GM23338 (cell line): ENCODE measurements at regions not wholly inside any gene's neighbourhood (a gene's known extent, or its start where the extent isn't known, plus 50 kb on each side); places are given as distances from the start of the nearest gene placed in this dataset.
A peak's percentile ranks its signal among the peaks of the same experiment; 100 is the strongest.

Experiments used
- ATAC-seq: fragments of 200-7000 bp; cut with Tn5 transposase; 3 replicates; pipeline ENCODE4 v1.9.1; 2020
- DNase-seq: peaks from one replicate; pipeline ENCODE4 v3.0.0-alpha.2; 2015; ENCODE audit warnings: low spot score
- H2AFZ ChIP-seq: fragments of 200-600 bp; sonication (generic); 2 replicates; pipeline ENCODE4 v1.8.0; 2016; ENCODE audit warnings: antibody characterized with exemption, mild to moderate bottlenecking, moderate library complexity
- H3F3A ChIP-seq: fragments of 200-600 bp; sonication (generic); replicated peaks from 2 replicates; pipeline ENCODE4 v1.8.0; 2017; ENCODE audit warnings: antibody characterized with exemption, mixed run types, low read depth
- H3K27ac ChIP-seq: fragments of 200-600 bp; sonication (generic); 2 replicates; pipeline ENCODE4 v1.6.1; 2016; ENCODE audit warnings: low read depth
- H3K27me3 ChIP-seq: fragments of 200-600 bp; sonication (generic); 2 replicates; pipeline ENCODE4 v1.8.0; 2016; ENCODE audit warnings: mild to moderate bottlenecking, mixed run types, moderate library complexity; ENCODE audit not compliant: insufficient read depth
- H3K36me3 ChIP-seq: fragments of 200-600 bp; sonication (generic); 2 replicates; pipeline ENCODE4 v1.8.0; 2016; ENCODE audit warnings: mild to moderate bottlenecking; ENCODE audit not compliant: insufficient read depth
- H3K4me1 ChIP-seq: fragments of 200-600 bp; sonication (generic); 2 replicates; pipeline ENCODE4 v1.8.0; 2016; ENCODE audit warnings: mild to moderate bottlenecking, moderate library complexity; ENCODE audit not compliant: insufficient read depth
- H3K4me2 ChIP-seq: fragments of 200-600 bp; sonication (generic); 2 replicates; pipeline ENCODE4 v1.7.1; 2017; ENCODE audit warnings: mixed run types
- H3K4me3 ChIP-seq: fragments of 200-600 bp; sonication (generic); 2 replicates; pipeline ENCODE4 v1.6.1; 2016; ENCODE audit warnings: mixed run types
- H3K79me2 ChIP-seq: fragments of 200-600 bp; sonication (generic); replicated peaks from 2 replicates; pipeline ENCODE4 v1.8.0; 2017; ENCODE audit warnings: mild to moderate bottlenecking; ENCODE audit not compliant: insufficient read depth
- H3K9me2 ChIP-seq: fragments of 200-600 bp; sonication (generic); 2 replicates; pipeline ENCODE4 v1.8.0; 2017; ENCODE audit not compliant: insufficient read depth
- H4K20me1 ChIP-seq: fragments of 200-600 bp; sonication (generic); replicated peaks from 2 replicates; pipeline ENCODE4 v1.8.0; 2017; ENCODE audit warnings: mild to moderate bottlenecking; ENCODE audit not compliant: insufficient read depth
- H3K27ac Mint-ChIP-seq: 2 replicates; pipeline ENCODE4 v1.8.0; 2020; ENCODE audit warnings: inconsistent platforms, mild to moderate bottlenecking, moderate library complexity, mixed read lengths
- H3K27me3 Mint-ChIP-seq: 3 replicates; pipeline ENCODE4 v1.8.0; 2022; ENCODE audit warnings: low read depth, mild to moderate bottlenecking, moderate library complexity, mixed read lengths, inconsistent platforms; ENCODE audit not compliant: insufficient read depth, poor library complexity
- H3K36me3 Mint-ChIP-seq: 3 replicates; pipeline ENCODE4 v1.8.0; 2021; ENCODE audit warnings: low read depth, mild to moderate bottlenecking, inconsistent platforms, moderate library complexity, mixed read lengths
- H3K4me1 Mint-ChIP-seq: 3 replicates; pipeline ENCODE4 v1.8.0; 2020; ENCODE audit warnings: mild to moderate bottlenecking, inconsistent platforms, mixed read lengths
- H3K4me3 Mint-ChIP-seq: 3 replicates; pipeline ENCODE4 v1.8.0; 2021; ENCODE audit warnings: moderate library complexity, mild to moderate bottlenecking, inconsistent platforms, mixed read lengths
- H3K9me3 Mint-ChIP-seq: 3 replicates; pipeline ENCODE4 v1.8.0; 2020; ENCODE audit warnings: moderate library complexity, mild to moderate bottlenecking, inconsistent platforms, mixed read lengths
- CREB1 ChIP-seq: fragments of 250-450 bp; sonication (Bioruptor Pico); IDR thresholded peaks from 2 replicates; pipeline ENCODE4 v1.5.0; 2020; ENCODE audit warnings: low read depth, mild to moderate bottlenecking, moderate library complexity
- ETS1 ChIP-seq: IDR thresholded peaks from 2 replicates; pipeline ENCODE4 v1.6.1; 2016; ENCODE audit warnings: antibody characterized with exemption
- EZH2 ChIP-seq: fragments of 200-600 bp; sonication (generic); IDR thresholded peaks from one replicate; pipeline ENCODE4 v1.8.0; 2017; ENCODE audit warnings: antibody characterized with exemption, mild to moderate bottlenecking, low read depth; ENCODE audit not compliant: unreplicated experiment
- EZH2phosphoT487 ChIP-seq: fragments of 200-600 bp; sonication (generic); IDR thresholded peaks from one replicate; pipeline ENCODE4 v1.8.1; 2018; ENCODE audit warnings: antibody characterized with exemption; ENCODE audit not compliant: unreplicated experiment
- NANOG ChIP-seq: IDR thresholded peaks from 2 replicates; pipeline ENCODE4 v1.6.1; 2016; ENCODE audit warnings: antibody characterized with exemption, borderline replicate concordance
- POLR2AphosphoS5 ChIP-seq: IDR thresholded peaks from 2 replicates; pipeline ENCODE4 v1.6.1; 2016; ENCODE audit warnings: antibody characterized with exemption, low read depth
- REST ChIP-seq: IDR thresholded peaks from one replicate; pipeline ENCODE4 v1.6.1; 2018; ENCODE audit warnings: antibody characterized with exemption; ENCODE audit not compliant: unreplicated experiment
- STAT1 ChIP-seq: IDR thresholded peaks from one replicate; pipeline ENCODE4 v1.6.1; 2016; ENCODE audit warnings: antibody characterized with exemption; ENCODE audit not compliant: unreplicated experiment
- ZNF114 ChIP-seq: fragments of 250-450 bp; sonication (Bioruptor Pico); IDR thresholded peaks from 2 replicates; pipeline ENCODE4 v1.5.0; 2020; ENCODE audit warnings: mild to moderate bottlenecking, moderate library complexity
- ZNF331 ChIP-seq: fragments of 250-450 bp; sonication (Bioruptor Pico); IDR thresholded peaks from 2 replicates; pipeline ENCODE4 v1.5.0; 2020; ENCODE audit warnings: low read depth, mild to moderate bottlenecking, moderate library complexity

- TF ChIP-seq REST, result no peak
- TF ChIP-seq ZNF331, result no peak
- no peak for TF ChIP-seq POLR2AphosphoS5
- no peak for TF ChIP-seq ZNF114
- no peak for TF ChIP-seq CREB1 (CRISPR knock-in tag)
- TF ChIP-seq ETS1, result no peak
These were observed 397.4 kb downstream of the RND3 start (continued) for GRCh38 chr2:150090031-150090430.

- H3K36me3 ChIP-seq, result no peaks in the 10 kb centered on the region
- H3K4me1 ChIP-seq, result peaks cover 9% of the 10 kb centered on the region; the same call in 1 of the 2 replicates
- ATAC-seq, result no peak
- H3K79me2 ChIP-seq, result no peaks in the 10 kb centered on the region
- H4K20me1 ChIP-seq, result no peaks in the 10 kb centered on the region
- no peak overlapping the region for H3K27ac ChIP-seq
- no peaks in the 10 kb centered on the region for H3F3A ChIP-seq
- Mint-ChIP-seq H3K4me3 (no peak overlapping the region), H3K9me3 (peaks cover 6% of the 10 kb centered on the region; the same call in 2 of the 3 replicates), H3K36me3 (peaks cover 4% of the 10 kb centered on the region; the same call in 1 of the 3 replicates), H3K27ac (no peak overlapping the region), H3K27me3 (peaks cover 2% of the 10 kb centered on the region), H3K4me1 (peaks cover 8% of the 10 kb centered on the region; the same call in 2 of the 3 replicates)
- H3K4me3 ChIP-seq, result no peak overlapping the region
- H3K9me2 ChIP-seq, result no peaks in the 10 kb centered on the region
- H2AFZ ChIP-seq, result peak overlapping the region; percentile 60; the same call in 1 of the 2 replicates
- H3K4me2 ChIP-seq, result no peak overlapping the region
- no peaks in the 10 kb centered on the region for H3K27me3 ChIP-seq
- DNase-seq, result peak; percentile 7
- TF ChIP-seq CREB1 (CRISPR knock-in tag) (no peak), NANOG (no peak), STAT1 (no peak), EZH2 (no peak), ETS1 (no peak), ZNF114 (no peak), REST (no peak), EZH2phosphoT487 (no peak)
These were observed 398.9 kb downstream of the RND3 start for GRCh38 chr2:150088538-150088937.
